Neural progenitor cell (in vitro differentiated cells): ENCODE measurements at regions not wholly inside any gene's neighbourhood (a gene's known extent, or its start where the extent isn't known, plus 50 kb on each side); places are given as distances from the start of the nearest gene placed in this dataset.

Experiments
- CTCF ChIP-seq: fragments of 200-600 bp; sonication (generic); IDR thresholded peaks from 2 replicates; pipeline ENCODE4 v1.5.1; 2017; ENCODE audit warnings: antibody characterized with exemption, mild to moderate bottlenecking
- EZH2 ChIP-seq: fragments of 200-600 bp; sonication (generic); IDR thresholded peaks from 2 replicates; pipeline ENCODE4 v1.6.1; 2017; ENCODE audit warnings: antibody characterized with exemption, mild to moderate bottlenecking, moderate library complexity
- EZH2phosphoT487 ChIP-seq: fragments of 200-600 bp; sonication (generic); IDR thresholded peaks from 2 replicates; pipeline ENCODE4 v1.6.1; 2017; ENCODE audit warnings: antibody characterized with exemption

- TF ChIP-seq CTCF (no peak), EZH2 (no peak), EZH2phosphoT487 (no peak)
Observed at GRCh38 chr11:20308601-20309000, 54.9 kb upstream of the HTATIP2 start.
